HG02588 (cell line): ENCODE measurements at regions not wholly inside any gene's neighbourhood (a gene's known extent, or its start where the extent isn't known, plus 50 kb on each side); places are given as distances from the start of the nearest gene placed in this dataset.

ENCODE experiments used
- ATAC-seq: cut with Tn5 transposase; IDR thresholded peaks from one replicate; pipeline ENCODE4 v1.9.1; 2021; ENCODE audit warnings: mild to moderate bottlenecking, moderate library complexity; ENCODE audit not compliant: unreplicated experiment

- ATAC-seq: no peak
Observed at GRCh38 chr17:74001145-74001544, 202.3 kb upstream of the RPL38 start.

DNA sequence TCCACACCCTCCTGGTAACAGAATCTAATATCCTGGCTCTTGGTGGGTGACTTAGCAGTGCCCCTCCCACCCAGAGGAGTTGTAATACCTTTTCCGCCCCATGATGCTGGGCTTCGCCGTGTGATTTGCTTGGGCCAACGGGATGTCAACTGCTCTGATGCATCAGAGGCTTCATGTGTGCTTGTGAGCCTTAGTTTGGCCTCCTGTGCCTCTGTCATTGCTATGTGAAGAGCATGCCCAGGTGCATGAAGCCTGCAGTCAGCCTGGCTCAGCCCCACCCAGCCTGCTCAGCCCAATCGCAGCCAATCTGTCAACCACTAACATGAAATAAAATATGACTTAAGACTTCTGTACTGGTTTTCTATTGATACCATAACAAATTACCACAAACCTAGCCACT lies 201.2 kb upstream of the RPL38 start:
- ATAC-seq: no peak

GRCh38 chr17:74004056-74004455 lies 199.4 kb upstream of the RPL38 start:
- no peak for ATAC-seq

- ATAC-seq: no peak
Observed at GRCh38 chr17:74005790-74006189, 197.7 kb upstream of the RPL38 start.

DNA sequence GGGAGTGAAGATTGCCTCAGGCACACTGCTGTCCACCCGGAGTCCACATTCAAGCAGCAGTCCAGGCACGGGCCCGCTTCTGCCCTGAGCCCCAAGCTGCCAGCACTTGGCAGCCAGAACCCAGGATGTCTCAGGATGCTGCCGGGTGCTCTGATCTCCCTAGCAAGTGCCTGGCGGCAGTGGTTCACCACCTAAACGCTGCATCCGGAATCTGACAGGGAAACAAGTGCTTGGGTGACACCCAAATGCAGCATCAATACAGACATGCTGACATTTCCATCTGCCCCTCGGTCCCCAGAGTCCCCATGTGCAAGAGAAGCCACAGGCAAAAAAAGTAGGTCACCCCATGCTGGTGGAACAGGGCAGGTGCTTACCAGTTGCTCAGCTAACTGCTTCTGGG lies 197.1 kb upstream of the RPL38 start:
- ATAC-seq: no peak

DNA sequence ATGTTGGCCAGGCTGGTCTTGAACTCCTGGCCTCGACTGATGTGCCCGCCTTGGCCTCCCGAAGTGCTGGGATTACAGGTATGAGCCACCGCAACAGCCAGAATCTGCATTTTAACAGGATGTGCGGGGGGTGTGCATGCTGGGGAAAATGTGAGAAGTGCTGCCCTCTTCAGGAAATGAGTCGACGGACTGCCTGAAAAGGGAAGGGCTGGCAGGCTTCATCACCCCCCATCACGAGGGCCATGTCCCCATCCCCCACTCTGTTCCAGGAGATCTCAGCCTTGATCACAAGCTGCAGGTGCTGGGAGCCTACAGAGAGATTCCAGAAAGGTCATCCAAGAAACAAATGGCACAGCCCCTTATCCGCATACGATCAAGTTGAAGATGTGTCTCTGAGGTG lies 195.3 kb upstream of the RPL38 start:
- no peak for ATAC-seq

- ATAC-seq: no peak
Observed at GRCh38 chr17:74009056-74009625, 194.3 kb upstream of the RPL38 start.

GRCh38 chr17:74010903-74011302 lies 192.6 kb upstream of the RPL38 start:
- no peak for ATAC-seq

DNA sequence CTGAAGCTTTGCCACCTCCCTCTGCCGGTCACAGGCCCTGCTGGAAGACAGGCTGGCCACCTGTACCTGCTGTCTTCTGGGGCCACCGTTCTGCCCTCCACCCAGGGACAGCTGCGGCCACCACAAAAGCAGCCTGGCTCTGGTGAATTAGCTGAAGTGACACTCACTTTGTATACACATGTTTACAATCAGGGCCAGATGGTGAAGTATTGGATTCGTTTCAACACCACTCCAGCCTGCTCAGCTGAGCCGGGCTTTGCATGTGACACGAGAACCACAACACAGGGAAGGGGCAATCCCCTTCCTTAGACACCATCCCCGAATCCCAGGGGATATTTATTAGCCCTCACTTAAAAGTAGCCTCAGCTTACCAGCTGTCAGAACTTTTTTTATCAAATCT lies 191.5 kb upstream of the RPL38 start:
- ATAC-seq: no peak

DNA sequence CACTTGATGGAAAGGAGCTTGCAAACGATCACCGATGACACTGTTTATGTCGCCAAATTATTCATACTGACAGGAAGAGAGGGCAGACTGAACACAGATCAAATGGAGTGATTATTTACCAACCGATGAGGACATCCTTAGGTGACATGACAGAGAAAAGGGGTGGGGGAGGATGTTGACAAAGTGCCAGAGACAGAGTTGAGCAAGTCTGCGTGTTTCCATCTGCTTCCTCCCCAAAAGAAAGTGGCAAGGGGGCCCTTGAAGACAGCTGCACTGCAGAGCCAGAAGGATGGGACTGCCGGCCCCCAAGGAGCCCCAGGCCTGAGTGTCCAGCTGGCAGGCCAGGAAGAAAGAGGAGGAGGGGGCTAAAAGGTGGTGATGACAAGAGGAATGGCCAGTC lies 191.0 kb upstream of the RPL38 start:
- no peak for ATAC-seq

GRCh38 chr17:74015316-74015715 lies 188.2 kb upstream of the RPL38 start:
- no peak for ATAC-seq

DNA sequence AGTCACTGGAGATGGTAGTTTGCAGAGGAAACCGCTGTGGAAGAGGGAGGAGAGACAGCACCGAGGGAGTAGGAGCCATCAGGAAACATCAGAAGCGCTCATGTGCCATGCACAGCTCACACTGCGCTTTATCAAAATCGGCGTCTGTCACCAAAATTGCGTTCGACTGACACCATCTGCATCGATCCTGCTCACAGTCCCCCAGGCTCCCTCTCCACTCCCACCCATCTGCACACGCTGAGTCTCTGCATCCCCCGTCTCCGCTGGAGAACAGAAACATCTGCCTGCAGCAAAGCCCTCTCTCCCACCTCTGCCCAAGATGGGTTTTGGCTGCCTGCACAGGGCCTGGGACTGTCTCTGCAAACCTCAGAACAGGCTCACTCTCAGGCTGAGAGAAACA lies 187.5 kb upstream of the RPL38 start:
- no peak for ATAC-seq

DNA sequence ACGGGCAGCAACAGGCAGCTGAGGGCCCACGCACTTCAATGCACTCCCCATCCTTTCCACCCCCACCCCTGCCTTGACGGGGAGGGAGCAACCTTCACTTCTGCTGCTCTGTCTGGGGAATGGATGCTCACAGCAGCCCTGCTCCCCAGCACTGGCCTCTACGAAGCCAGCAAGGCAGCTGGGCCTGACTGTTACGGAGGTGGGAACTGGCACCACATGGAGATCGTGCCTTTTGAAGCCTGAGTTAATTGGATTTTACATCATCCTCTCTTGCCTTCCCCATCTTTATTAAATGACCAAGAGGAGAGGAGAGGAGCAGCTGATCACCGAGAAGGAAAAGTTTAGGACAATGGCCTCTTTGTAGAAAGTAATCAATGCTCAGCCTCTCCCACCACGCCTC lies 187.0 kb upstream of the RPL38 start:
- ATAC-seq: no peak

GRCh38 chr17:74017466-74017865 lies 186.0 kb upstream of the RPL38 start:
- ATAC-seq: no peak

DNA sequence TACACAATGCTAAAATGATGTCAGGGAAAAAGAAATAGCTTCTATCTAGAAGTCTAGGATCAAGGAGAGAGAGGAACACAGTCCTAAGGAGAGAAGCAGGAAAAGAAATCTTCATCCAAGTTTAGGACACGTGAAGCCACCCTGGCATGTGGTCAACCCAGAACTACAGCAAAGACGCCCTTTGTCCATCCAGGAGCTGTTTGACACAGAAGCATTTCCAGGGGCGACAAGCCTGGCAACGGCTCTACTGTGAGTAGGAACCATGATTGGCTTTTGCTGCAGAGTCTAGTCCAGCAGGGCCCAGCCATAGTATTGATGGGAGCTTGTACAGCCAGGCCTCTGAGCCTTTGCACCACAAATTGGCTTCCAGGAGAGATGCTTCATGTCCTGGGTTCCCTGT lies 185.4 kb upstream of the RPL38 start:
- no peak for ATAC-seq

DNA sequence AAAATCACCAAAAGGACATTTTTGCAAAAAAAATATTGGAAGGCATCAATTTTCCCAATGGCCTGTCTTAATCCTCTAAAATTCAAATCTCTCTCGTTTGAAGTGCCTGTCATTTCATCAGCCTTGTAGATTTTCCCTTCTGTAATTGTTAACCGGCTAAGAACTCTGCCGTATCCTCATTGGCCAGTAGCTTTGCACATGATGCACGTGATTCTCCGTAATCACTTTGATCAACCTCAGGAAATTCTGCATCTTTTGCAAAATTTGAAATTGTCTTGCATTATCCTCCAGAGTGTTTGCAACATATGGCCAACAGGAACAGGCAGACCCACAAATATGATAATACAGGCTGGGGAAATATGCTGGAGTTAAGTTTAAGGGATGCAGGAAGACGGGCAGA lies 184.2 kb upstream of the RPL38 start:
- ATAC-seq: no peak

DNA sequence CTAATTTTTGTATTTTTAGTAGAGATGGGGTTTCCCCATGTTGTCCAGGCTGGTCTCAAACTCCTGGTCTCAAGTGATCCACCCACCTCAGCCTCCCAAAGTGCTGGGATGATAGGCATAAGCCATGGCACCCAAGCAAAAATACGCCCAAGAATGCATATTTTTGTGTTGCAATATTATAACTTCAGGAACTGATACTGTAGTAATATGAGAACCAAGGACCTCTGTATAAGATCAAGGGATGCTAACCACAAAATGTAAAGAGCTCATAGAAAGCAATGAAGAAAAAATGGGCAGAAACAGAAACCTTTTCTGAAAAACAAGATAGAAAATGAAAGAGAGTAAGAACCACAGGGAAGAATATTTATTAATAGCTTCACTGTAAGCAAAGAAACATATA lies 183.6 kb upstream of the RPL38 start:
- no peak for ATAC-seq

GRCh38 chr17:74020522-74020921 lies 183.0 kb upstream of the RPL38 start:
- no peak for ATAC-seq

GRCh38 chr17:74024871-74025531 lies 178.5 kb upstream of the RPL38 start:
- ATAC-seq: no peak

GRCh38 chr17:74027444-74027843 lies 176.0 kb upstream of the RPL38 start:
- no peak for ATAC-seq

DNA sequence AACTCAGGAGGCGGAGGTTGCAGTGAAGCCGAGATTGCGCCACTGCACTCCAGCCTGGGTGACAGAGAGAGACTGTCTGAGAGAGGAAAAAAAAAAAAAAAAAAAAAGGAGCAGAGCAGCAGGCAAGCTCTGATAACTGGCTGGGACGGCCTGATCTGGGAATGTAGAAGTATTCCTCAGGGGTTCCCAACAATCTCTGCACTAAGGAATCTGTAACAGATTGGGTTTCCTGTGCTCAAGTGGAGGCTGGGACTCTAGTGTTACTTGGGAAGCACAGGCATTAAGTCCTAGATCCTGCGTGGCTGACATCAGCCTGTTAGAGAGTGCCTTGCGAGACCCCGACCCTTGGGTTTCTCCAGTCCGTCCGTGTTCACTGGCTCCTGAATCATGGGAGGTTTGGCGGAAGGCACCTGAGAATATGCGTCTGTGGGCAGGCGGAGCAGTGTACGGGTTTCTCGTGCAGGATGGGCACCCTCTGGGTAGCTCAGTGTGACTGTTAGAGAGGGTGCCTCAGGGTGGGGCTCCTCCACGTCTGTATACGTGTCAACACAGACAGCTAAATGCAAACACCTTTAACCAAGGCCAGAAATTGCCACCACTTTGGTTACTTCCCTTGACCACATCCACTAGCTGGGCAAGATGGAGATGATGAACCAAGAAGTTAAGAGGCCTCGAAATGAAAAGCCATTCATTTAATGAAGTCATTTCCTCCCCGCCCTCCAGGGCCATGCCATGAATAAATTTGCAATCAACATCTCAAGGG lies 174.9 kb upstream of the RPL38 start:
- ATAC-seq: no peak

DNA sequence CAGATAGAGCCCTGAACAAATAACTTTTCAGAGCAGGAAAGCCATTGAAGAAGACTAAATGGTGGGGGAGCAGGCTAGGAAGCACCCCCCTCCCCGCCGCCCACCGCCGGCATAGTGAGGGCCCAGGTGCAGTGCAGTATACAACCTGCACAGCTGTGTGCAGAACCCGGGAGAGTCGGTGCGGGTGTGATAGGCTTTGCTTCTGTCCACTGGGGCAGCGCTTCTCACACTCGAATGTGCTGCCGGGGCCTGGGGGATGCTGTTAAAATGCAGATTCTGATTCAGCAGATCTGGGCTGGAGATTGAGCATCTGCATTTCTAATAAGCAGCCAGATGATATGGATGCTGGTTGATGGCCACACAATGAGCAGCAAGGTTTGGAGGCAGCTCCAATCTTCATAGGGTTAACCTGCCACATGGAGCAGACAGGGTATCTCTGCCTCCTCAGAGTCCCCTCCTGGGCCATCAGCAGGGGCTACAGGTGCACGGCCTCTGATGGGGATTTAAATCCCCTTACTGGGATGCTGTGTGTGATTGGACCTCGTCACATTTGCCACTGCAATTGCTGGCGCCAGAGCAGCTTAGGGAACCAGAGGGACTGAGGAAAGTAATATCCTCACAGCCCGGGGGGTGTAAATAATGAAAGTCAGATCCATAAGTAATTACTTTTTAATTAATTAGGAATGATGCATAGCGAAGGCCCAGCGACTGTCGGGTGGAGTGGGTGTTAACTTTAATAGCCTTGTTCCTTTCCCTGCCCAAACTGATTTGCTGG lies 172.0 kb upstream of the RPL38 start:
- ATAC-seq: no peak
